ENCODE measurements at regions not wholly inside any gene's neighbourhood (a gene's known extent, or its start where the extent isn't known, plus 50 kb on each side); places are given as distances from the start of the nearest gene placed in this dataset.

DNA sequence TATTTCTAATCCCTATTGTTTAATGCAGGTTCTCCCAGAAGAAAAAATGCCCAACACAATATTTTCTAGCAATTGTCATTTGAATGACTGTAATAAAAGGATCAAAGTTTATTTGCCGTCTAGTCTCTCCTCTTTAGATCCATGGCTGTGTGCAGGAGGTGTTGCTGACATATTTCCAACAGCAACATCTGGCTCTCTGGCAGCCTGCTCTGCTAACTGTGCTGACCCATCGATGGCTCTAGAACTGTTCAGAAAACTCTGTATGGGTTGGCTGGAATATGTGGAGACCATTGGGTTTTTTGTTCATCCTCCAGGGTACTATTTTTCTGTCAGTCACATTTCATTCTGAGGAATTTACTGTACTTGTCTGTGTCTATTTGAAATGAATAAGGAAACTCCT lies 202.0 kb upstream of the SLC27A6 start:
- Mint-ChIP-seq H3K4me1 (ENCODE audit: low read depth) (no peaks in the 10 kb centered on the region), H3K27ac (no peak overlapping the region), H3K27me3 (ENCODE audit: low read depth) (peaks cover 12% of the 10 kb centered on the region), H3K9me3 (peaks cover 4 to 6% of the 10 kb centered on the region in 2 donors), H3K4me3 (no peak overlapping the region), H3K36me3 (ENCODE audit: insufficient read depth in 2 of 2) (no peaks in the 10 kb centered on the region)
- ATAC-seq (replicated peaks in 1 of 2) (no peak), DNase-seq (no peak)

DNA sequence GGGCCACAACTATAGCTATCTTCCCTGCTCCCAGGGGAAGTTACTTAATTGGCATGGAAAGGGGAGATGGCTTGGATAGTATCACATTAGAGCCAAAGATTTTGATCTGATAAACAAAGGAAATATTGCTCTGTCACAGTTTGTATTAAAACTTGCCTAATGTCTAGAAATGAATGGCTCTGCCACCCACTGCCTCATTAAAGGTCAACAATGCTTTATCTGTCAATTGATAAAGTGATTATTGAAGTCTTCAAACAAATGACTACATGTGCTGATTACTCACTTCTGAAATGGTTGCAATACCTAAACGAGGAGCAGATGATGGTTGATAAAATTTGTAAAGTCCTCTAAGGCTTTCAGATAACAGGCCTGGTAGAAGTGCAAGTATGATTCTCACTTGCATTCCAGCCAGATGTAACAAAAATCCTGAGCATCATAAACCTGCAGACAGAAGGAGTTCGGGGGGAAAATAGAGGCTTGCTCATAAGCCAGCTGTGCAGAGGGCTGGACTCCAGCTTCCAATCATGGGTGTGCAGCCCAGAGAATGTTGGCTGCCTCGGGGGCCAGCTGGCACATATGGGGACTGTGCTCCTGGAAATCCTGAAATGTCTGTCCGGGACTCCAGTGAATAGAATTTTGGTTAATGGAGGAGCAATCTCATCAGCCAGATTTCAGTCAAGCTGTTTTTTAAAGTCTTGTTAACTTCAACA lies 200.5 kb upstream of the SLC27A6 start:
- DNase-seq = no peak
- Mint-ChIP-seq H3K4me1 (ENCODE audit: low read depth) (no peaks in the 10 kb centered on the region), H3K9me3 (peaks cover 4 to 5% of the 10 kb centered on the region in 2 donors), H3K27me3 (ENCODE audit: low read depth) (peaks cover 8% of the 10 kb centered on the region), H3K27ac (no peak overlapping the region), H3K4me3 (no peak overlapping the region), H3K36me3 (ENCODE audit: insufficient read depth in 2 of 2) (no peaks in the 10 kb centered on the region)
- ATAC-seq (replicated peaks in 1 of 2) = no peak

- DNase-seq (no peak), ATAC-seq (replicated peaks in 1 of 2) (no peak)
- H3K9me3 Mint-ChIP-seq = peaks cover 4 to 5% of the 10 kb centered on the region in 2 donors
- no peak overlapping the region for H3K4me3 Mint-ChIP-seq
- no peaks in the 10 kb centered on the region for H3K4me1 Mint-ChIP-seq (ENCODE audit: low read depth)
- no peak overlapping the region for H3K27ac Mint-ChIP-seq
- H3K36me3 Mint-ChIP-seq (ENCODE audit: insufficient read depth in 2 of 2) = no peaks in the 10 kb centered on the region
- H3K27me3 Mint-ChIP-seq (ENCODE audit: low read depth) = peaks cover 8% of the 10 kb centered on the region
Measured at GRCh38 chr5:128765448-128766061, 199.7 kb upstream of the SLC27A6 start.

GRCh38 chr5:128766406-128766805 lies 198.9 kb upstream of the SLC27A6 start:
- ATAC-seq (replicated peaks in 1 of 2) = no peak
- Mint-ChIP-seq H3K36me3 (ENCODE audit: insufficient read depth in 2 of 2) (no peaks in the 10 kb centered on the region), H3K4me1 (ENCODE audit: low read depth) (no peaks in the 10 kb centered on the region), H3K4me3 (no peak overlapping the region), H3K27ac (no peak overlapping the region), H3K27me3 (ENCODE audit: low read depth) (peaks cover 8% of the 10 kb centered on the region), H3K9me3 (peaks cover 4 to 5% of the 10 kb centered on the region in 2 donors)
- DNase-seq = no peak

DNA sequence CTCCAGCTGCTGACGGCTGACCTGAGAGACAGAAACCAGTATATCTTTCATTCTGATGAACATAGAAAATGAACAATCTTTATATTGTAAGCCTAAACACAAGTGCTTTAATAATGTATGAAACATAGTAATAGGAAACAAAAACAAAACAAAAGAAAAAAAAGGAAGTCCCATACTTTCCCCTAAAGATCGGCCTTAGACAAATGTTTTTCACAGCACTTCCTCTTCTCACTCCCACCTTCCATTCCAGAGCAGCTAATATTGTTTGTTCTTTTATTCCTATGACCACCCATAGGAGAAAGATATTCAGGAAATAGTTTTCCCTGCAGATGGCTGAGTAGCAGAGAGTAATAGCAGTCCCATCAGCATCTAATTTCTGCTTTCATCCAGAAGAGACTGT lies 194.4 kb upstream of the SLC27A6 start:
- ATAC-seq (replicated peaks in 1 of 2) = no peak
- no peaks in the 10 kb centered on the region for H3K36me3 Mint-ChIP-seq (ENCODE audit: insufficient read depth in 2 of 2)
- H3K27me3 Mint-ChIP-seq (ENCODE audit: low read depth) = peaks cover 16% of the 10 kb centered on the region
- peaks cover 0 to 3% of the 10 kb centered on the region in 2 donors for H3K9me3 Mint-ChIP-seq
- H3K4me3 Mint-ChIP-seq = no peak overlapping the region
- DNase-seq = no peak
- no peaks in the 10 kb centered on the region for H3K4me1 Mint-ChIP-seq (ENCODE audit: low read depth)
- H3K27ac Mint-ChIP-seq = no peak overlapping the region

DNA sequence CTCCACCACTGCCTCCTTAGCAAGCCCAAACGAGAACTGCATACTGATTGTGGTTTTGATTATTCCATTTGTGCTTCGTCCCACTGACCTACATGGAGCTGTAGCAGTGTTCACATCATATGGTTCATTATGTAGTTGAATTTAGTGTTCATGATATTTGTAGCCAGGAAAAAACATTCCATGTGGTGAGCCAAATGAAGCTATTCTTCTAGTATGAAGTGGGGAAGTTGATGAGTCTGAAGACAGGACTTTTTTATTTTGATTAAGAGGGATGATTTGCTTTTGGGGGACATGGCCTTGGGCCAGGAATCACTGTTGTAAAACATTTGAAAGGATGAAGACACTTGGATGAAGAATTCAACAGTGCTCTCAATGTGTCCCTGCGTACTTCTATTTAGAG lies 192.9 kb upstream of the SLC27A6 start:
- peaks cover 0 to 3% of the 10 kb centered on the region in 2 donors for H3K9me3 Mint-ChIP-seq
- ATAC-seq (replicated peaks in 1 of 2) = no peak
- H3K4me3 Mint-ChIP-seq = no peak overlapping the region
- no peak for DNase-seq
- no peaks in the 10 kb centered on the region for H3K36me3 Mint-ChIP-seq (ENCODE audit: insufficient read depth in 2 of 2)
- peaks cover 10% of the 10 kb centered on the region for H3K4me1 Mint-ChIP-seq (ENCODE audit: low read depth)
- no peak overlapping the region for H3K27ac Mint-ChIP-seq
- H3K27me3 Mint-ChIP-seq (ENCODE audit: low read depth) = peaks cover 16% of the 10 kb centered on the region

DNA sequence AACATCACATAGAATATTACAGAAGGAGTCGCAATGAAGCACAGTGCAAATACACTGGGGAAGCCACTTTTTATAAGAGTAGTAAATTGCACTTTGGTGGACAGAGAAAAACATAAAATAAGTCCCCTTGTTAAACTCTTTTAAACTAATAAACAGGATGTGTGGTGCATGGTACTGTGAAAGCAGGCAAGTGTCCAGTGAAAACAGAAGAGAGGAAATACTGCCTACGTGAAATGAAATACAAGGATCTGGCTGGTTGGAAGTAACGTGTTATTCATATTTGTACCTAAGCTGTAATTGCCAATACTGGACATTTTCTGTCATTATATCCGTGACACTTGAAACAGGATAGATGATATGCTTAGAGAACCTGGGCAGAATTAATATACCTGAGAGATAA lies 191.9 kb upstream of the SLC27A6 start:
- Mint-ChIP-seq H3K36me3 (ENCODE audit: insufficient read depth in 2 of 2) (no peaks in the 10 kb centered on the region), H3K4me1 (ENCODE audit: low read depth) (peaks cover 10% of the 10 kb centered on the region), H3K4me3 (no peak overlapping the region), H3K27me3 (ENCODE audit: low read depth) (peaks cover 10% of the 10 kb centered on the region), H3K27ac (no peak overlapping the region), H3K9me3 (peaks cover 0 to 3% of the 10 kb centered on the region in 2 donors)
- ATAC-seq (replicated peaks in 1 of 2) = no peak
- no peak for DNase-seq

DNA sequence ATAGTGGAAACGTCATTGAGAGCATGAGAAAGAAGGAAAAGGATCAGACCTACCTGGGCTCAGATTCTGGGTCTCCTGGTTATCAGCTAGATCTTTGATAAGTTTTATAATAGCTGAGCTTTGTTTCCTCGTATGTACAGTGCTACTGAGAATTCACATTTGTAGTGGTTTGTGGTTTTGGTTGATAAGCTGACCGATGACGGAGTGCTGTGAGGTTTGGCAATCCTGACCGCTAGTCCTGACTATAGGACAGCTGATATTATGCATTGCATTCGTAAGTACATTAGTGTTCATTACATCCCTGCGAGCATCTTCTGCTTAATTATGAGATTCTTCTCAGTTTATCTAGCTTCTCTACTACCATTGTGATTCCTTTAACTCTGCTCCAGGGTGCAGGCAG lies 190.7 kb upstream of the SLC27A6 start:
- H3K27ac Mint-ChIP-seq = no peak overlapping the region
- no peak overlapping the region for H3K4me3 Mint-ChIP-seq
- ATAC-seq (replicated peaks in 1 of 2) (no peak), DNase-seq (no peak)
- H3K27me3 Mint-ChIP-seq (ENCODE audit: low read depth) = peaks cover 8% of the 10 kb centered on the region
- H3K9me3 Mint-ChIP-seq = peaks cover 0 to 3% of the 10 kb centered on the region in 2 donors
- H3K36me3 Mint-ChIP-seq (ENCODE audit: insufficient read depth in 2 of 2) = no peaks in the 10 kb centered on the region
- peaks cover 10% of the 10 kb centered on the region for H3K4me1 Mint-ChIP-seq (ENCODE audit: low read depth)

DNA sequence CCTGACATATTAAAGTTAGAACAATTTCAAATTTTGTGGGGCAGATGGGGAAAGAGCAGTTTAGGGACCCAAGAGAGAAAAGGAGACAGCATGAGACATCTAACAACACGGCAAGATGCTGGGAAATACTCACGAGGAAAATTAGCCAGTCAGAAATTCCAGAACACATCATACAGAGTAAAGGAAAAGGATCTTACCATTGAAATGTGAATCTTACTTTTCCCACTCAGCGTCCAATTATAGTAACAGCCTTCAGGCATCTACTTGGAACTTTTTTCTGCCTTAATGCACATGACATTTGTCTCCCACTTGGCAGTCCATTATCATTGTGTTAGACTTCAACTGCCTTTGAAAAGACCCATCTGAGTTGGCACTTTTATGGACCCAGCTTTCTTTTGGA lies 189.7 kb upstream of the SLC27A6 start:
- Mint-ChIP-seq H3K36me3 (ENCODE audit: insufficient read depth in 2 of 2) (no peaks in the 10 kb centered on the region), H3K9me3 (peaks cover 0 to 3% of the 10 kb centered on the region in 2 donors), H3K27me3 (ENCODE audit: low read depth) (peaks cover 8% of the 10 kb centered on the region), H3K27ac (no peak overlapping the region), H3K4me1 (ENCODE audit: low read depth) (peaks cover 10% of the 10 kb centered on the region), H3K4me3 (no peak overlapping the region)
- ATAC-seq (replicated peaks in 1 of 2) = no peak
- DNase-seq = no peak

DNA sequence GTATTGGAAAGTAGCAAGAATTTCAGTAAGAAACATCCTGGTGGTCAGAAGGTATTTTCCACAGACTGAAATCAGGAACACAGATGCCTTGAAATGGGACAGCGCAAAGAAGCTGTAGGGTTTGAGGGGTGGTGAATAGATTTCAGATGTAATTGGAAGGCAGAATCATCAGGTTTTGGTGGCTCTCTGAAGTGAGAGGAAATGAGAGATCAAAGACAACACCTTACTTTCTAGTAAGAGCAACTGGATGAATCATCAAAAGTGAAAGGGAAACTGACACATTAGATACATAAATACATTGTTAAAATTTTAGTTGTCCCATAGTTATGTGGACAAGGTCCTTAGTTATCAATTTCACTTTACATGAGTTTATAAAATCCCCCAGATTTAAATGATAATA lies 188.2 kb upstream of the SLC27A6 start:
- ATAC-seq (replicated peaks in 1 of 2) = peak; percentile 76 to 81
- DNase-seq = no peak
- H3K36me3 Mint-ChIP-seq (ENCODE audit: insufficient read depth in 2 of 2) = no peaks in the 10 kb centered on the region
- peaks cover 8% of the 10 kb centered on the region for H3K27me3 Mint-ChIP-seq (ENCODE audit: low read depth)
- H3K27ac Mint-ChIP-seq = no peak overlapping the region
- peaks cover 10% of the 10 kb centered on the region for H3K4me1 Mint-ChIP-seq (ENCODE audit: low read depth)
- H3K9me3 Mint-ChIP-seq = peaks cover 0 to 3% of the 10 kb centered on the region in 2 donors
- peak overlapping the region in 1 of 2 donors; percentile 6 for H3K4me3 Mint-ChIP-seq

DNA sequence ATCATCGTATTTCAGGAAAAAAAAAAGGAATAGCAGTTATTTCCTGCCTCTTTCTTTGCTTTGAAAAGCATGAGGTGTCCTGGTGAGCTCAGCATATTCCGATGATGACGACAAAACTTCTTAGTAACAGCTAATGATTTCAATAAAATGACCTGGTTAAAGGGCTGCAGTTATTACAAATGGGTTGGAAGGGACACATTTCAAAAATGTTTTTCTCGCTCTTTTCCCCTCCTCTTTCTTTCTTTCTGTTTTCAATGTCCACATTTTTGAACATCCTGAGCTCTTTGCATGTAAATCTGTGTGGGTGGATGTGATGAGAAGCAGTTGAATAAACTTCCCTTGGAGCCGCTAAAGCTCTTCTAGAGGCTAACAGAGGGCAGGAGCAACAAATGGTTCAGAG lies 186.8 kb upstream of the SLC27A6 start:
- no peak overlapping the region for H3K27ac Mint-ChIP-seq
- peaks cover 0 to under 1% of the 10 kb centered on the region in 2 donors for H3K9me3 Mint-ChIP-seq
- no peaks in the 10 kb centered on the region for H3K36me3 Mint-ChIP-seq (ENCODE audit: insufficient read depth in 2 of 2)
- no peak overlapping the region for H3K4me3 Mint-ChIP-seq
- peaks cover 10% of the 10 kb centered on the region for H3K4me1 Mint-ChIP-seq (ENCODE audit: low read depth)
- no peak for DNase-seq
- no peak for ATAC-seq (replicated peaks in 1 of 2)
- peaks cover 3% of the 10 kb centered on the region for H3K27me3 Mint-ChIP-seq (ENCODE audit: low read depth)

DNA sequence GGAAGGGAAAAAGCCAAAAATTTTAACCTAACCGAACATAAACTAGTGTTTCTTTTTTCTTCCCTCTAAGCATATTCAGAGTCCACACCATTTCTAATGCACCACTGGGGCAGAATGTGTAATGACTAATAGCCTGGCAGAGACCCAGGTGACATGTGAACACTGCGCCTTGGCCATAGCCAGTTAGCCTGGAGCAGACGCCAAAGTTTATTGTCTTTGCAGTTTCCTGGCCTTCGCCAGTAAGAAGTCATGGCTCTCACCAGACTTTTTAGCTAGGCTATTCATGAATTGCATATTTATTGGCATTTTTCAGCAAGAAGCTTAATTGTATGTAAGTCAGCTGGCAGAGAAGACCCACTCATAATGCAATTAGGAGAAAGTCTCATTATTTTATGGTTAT lies 182.8 kb upstream of the SLC27A6 start:
- no peaks in the 10 kb centered on the region for H3K4me1 Mint-ChIP-seq (ENCODE audit: low read depth)
- peaks cover 0 to 2% of the 10 kb centered on the region in 2 donors for H3K9me3 Mint-ChIP-seq
- ATAC-seq (replicated peaks in 1 of 2) (no peak), DNase-seq (no peak)
- H3K4me3 Mint-ChIP-seq = no peak overlapping the region
- no peaks in the 10 kb centered on the region for H3K27me3 Mint-ChIP-seq (ENCODE audit: low read depth)
- no peak overlapping the region for H3K27ac Mint-ChIP-seq
- H3K36me3 Mint-ChIP-seq (ENCODE audit: insufficient read depth in 2 of 2) = no peaks in the 10 kb centered on the region

DNA sequence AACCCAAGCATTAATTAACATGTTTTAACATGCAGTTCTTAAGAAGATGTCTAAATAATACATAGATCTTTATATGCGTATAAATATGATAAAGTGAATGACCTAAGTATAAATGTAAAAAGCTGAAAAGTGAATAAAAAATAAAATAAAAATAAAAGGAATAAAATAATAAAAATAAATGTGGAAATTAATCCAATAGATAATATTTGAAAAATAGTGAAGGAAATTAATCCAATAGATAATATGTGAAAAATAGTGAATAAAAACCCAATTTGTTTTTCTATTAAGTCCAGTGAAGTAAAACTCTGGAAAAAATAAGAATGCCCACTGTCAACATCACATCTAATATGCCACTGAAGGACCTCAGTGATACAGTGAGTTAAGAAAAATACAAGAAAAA lies 180.6 kb upstream of the SLC27A6 start:
- peaks cover 0 to 3% of the 10 kb centered on the region in 2 donors for H3K9me3 Mint-ChIP-seq
- DNase-seq (no peak), ATAC-seq (replicated peaks in 1 of 2) (no peak)
- H3K4me1 Mint-ChIP-seq (ENCODE audit: low read depth) = no peaks in the 10 kb centered on the region
- no peak overlapping the region for H3K27ac Mint-ChIP-seq
- H3K4me3 Mint-ChIP-seq = no peak overlapping the region
- no peaks in the 10 kb centered on the region for H3K36me3 Mint-ChIP-seq (ENCODE audit: insufficient read depth in 2 of 2)
- H3K27me3 Mint-ChIP-seq (ENCODE audit: low read depth) = no peaks in the 10 kb centered on the region

- Mint-ChIP-seq H3K27ac (no peak overlapping the region), H3K4me1 (ENCODE audit: low read depth) (no peaks in the 10 kb centered on the region), H3K4me3 (no peak overlapping the region), H3K27me3 (ENCODE audit: low read depth) (no peaks in the 10 kb centered on the region), H3K36me3 (ENCODE audit: insufficient read depth in 2 of 2) (no peaks in the 10 kb centered on the region), H3K9me3 (peaks cover 0 to 3% of the 10 kb centered on the region in 2 donors)
- DNase-seq (no peak), ATAC-seq (replicated peaks in 1 of 2) (peak; percentile 41 to 56)
Measured at GRCh38 chr5:128791312-128791711, 174.0 kb upstream of the SLC27A6 start.
